HEK293 (cell line): ENCODE measurements at regions not wholly inside any gene's neighbourhood (a gene's known extent, or its start where the extent isn't known, plus 50 kb on each side); places are given as distances from the start of the nearest gene placed in this dataset.

ENCODE experiments used
- CTCF ChIA-PET: fragments of 350-600 bp; formaldehyde crosslinking; extraction: SDS; loops from one replicate; lab custom pipeline; 2021; ENCODE audit warnings: antibody characterized with exemption; lab: Yijun Ruan, JAX
- POLR2A ChIA-PET: fragments of 300-600 bp; formaldehyde crosslinking; extraction: SDS; loops from one replicate; lab custom pipeline; 2020; ENCODE audit warnings: antibody characterized with exemption, inconsistent platforms; lab: Yijun Ruan, JAX
- H3K27ac ChIP-seq: fragments of 200-500 bp; sonication (Bioruptor generic); 2 replicates; pipeline ENCODE4 v1.5.1; 2014; ENCODE audit warnings: low read depth, low read length, control low read depth, inconsistent platforms; ENCODE audit errors: extremely low read depth
- H3K36me3 ChIP-seq, 2 experiments: fragments of 200-500 bp in 1 of 2; sonication (Bioruptor generic) in 1 of 2; 1 replicate in 1 of 2; 2 replicates in 1 of 2; pipeline ENCODE4 v1.5.1; 2014 to 2017; ENCODE audit warnings: inconsistent platforms in 2 of 2, low read length in 2 of 2; ENCODE audit not compliant: control insufficient read depth in 2 of 2, insufficient read depth in 1 of 2
- H3K4me1 ChIP-seq: fragments of 200-500 bp; sonication (Bioruptor generic); 2 replicates; pipeline ENCODE4 v1.5.1; 2014; ENCODE audit warnings: mild to moderate bottlenecking, low read length, inconsistent platforms; ENCODE audit not compliant: control insufficient read depth, insufficient read depth
- H3K4me3 ChIP-seq: 2 replicates; pipeline ENCODE4 v1.5.1; 2011; ENCODE audit warnings: low read depth, mild to moderate bottlenecking, control low read depth, low read length, moderate library complexity
- H3K9me3 ChIP-seq: fragments of 200-500 bp; sonication (Bioruptor generic); 2 replicates; pipeline ENCODE4 v1.5.1; 2014; ENCODE audit warnings: low read depth, low read length, inconsistent platforms; ENCODE audit not compliant: control insufficient read depth, insufficient read depth
- HOXC10 ChIP-seq: sonication (generic); formaldehyde crosslinking; IDR thresholded peaks from 2 replicates; pipeline ENCODE4 v1.8.1; 2023; ENCODE audit warnings: mild to moderate bottlenecking, missing genetic modification reagents
- KLF16 ChIP-seq: fragments of 450-650 bp; formaldehyde crosslinking; IDR thresholded peaks from 2 replicates; pipeline ENCODE4 v1.5.1; 2017; ENCODE audit warnings: missing biosample characterization, missing genetic modification characterization
- MYNN ChIP-seq: fragments of 450-650 bp; formaldehyde crosslinking; IDR thresholded peaks from 2 replicates; pipeline ENCODE4 v1.5.1; 2016; ENCODE audit warnings: missing biosample characterization, missing genetic modification characterization, borderline replicate concordance
- RBAK ChIP-seq: fragments of 450-650 bp; formaldehyde crosslinking; IDR thresholded peaks from 2 replicates; pipeline ENCODE4 v1.5.1; 2016; ENCODE audit warnings: missing biosample characterization, missing genetic modification characterization
- SCRT1 ChIP-seq: fragments of 450-650 bp; formaldehyde crosslinking; IDR thresholded peaks from 2 replicates; pipeline ENCODE4 v1.5.1; 2016; ENCODE audit warnings: missing biosample characterization, missing genetic modification characterization, borderline replicate concordance
- YY2 ChIP-seq: fragments of 450-650 bp; formaldehyde crosslinking; IDR thresholded peaks from 2 replicates; pipeline ENCODE4 v1.5.1; 2016; ENCODE audit warnings: missing biosample characterization, missing genetic modification characterization
- ZEB2 ChIP-seq: fragments of 450-650 bp; formaldehyde crosslinking; IDR thresholded peaks from 2 replicates; pipeline ENCODE4 v1.5.1; 2016; ENCODE audit warnings: missing biosample characterization, missing genetic modification characterization
- ZIC2 ChIP-seq: fragments of 450-650 bp; formaldehyde crosslinking; IDR thresholded peaks from 2 replicates; pipeline ENCODE4 v1.5.1; 2016; ENCODE audit warnings: missing biosample characterization, missing genetic modification characterization
- ZNF146 ChIP-seq: fragments of 450-650 bp; formaldehyde crosslinking; IDR thresholded peaks from 2 replicates; pipeline ENCODE4 v1.5.1; 2016; ENCODE audit warnings: missing biosample characterization, missing genetic modification characterization
- ZNF214 ChIP-seq: fragments of 450-650 bp; formaldehyde crosslinking; IDR thresholded peaks from 2 replicates; pipeline ENCODE4 v1.5.1; 2017; ENCODE audit warnings: missing biosample characterization, mild to moderate bottlenecking, missing genetic modification characterization, borderline replicate concordance
- ZNF341 ChIP-seq: fragments of 450-650 bp; formaldehyde crosslinking; IDR thresholded peaks from 2 replicates; pipeline ENCODE4; 2016; ENCODE audit warnings: low read depth, missing biosample characterization, missing genetic modification characterization
- ZNF501 ChIP-seq: fragments of 450-650 bp; formaldehyde crosslinking; IDR thresholded peaks from 2 replicates; pipeline ENCODE4 v1.5.1; 2016; ENCODE audit warnings: missing biosample characterization, missing genetic modification characterization
- ZNF514 ChIP-seq: fragments of 450-650 bp; formaldehyde crosslinking; IDR thresholded peaks from 2 replicates; pipeline ENCODE4 v1.5.1; 2016; ENCODE audit warnings: missing biosample characterization, missing genetic modification characterization
- ZNF571 ChIP-seq: fragments of 450-650 bp; formaldehyde crosslinking; IDR thresholded peaks from 2 replicates; pipeline ENCODE4 v1.5.0; 2017; ENCODE audit warnings: missing biosample characterization, missing genetic modification characterization
- ZNF658 ChIP-seq: fragments of 450-650 bp; formaldehyde crosslinking; IDR thresholded peaks from 2 replicates; pipeline ENCODE4; 2016; ENCODE audit warnings: missing biosample characterization, missing genetic modification characterization
- ZNF707 ChIP-seq: fragments of 450-650 bp; formaldehyde crosslinking; IDR thresholded peaks from 2 replicates; pipeline ENCODE4 v1.5.1; 2016; ENCODE audit warnings: missing biosample characterization, missing genetic modification characterization
- ZNF791 ChIP-seq: fragments of 450-650 bp; formaldehyde crosslinking; IDR thresholded peaks from 2 replicates; pipeline ENCODE4 v1.5.1; 2016; ENCODE audit warnings: missing biosample characterization, missing genetic modification characterization
- TF ChIP-seq, protein P1 (sequence below): fragments of 450-650 bp; formaldehyde crosslinking; IDR thresholded peaks from 2 replicates; pipeline ENCODE4 v1.5.0; 2017; ENCODE audit warnings: missing biosample characterization, missing genetic modification characterization, borderline replicate concordance
- TF ChIP-seq, protein P2 (sequence below): fragments of 450-650 bp; formaldehyde crosslinking; IDR thresholded peaks from 2 replicates; pipeline ENCODE4 v1.5.1; 2016; ENCODE audit warnings: missing biosample characterization, missing genetic modification characterization, low read depth
- TF ChIP-seq, protein P3 (sequence below): fragments of 450-650 bp; formaldehyde crosslinking; IDR thresholded peaks from 2 replicates; pipeline ENCODE4 v1.5.1; 2017; ENCODE audit warnings: missing biosample characterization, missing genetic modification characterization
- TF ChIP-seq, protein P4 (sequence below): fragments of 450-650 bp; IDR thresholded peaks from 2 replicates; pipeline ENCODE4 v1.5.1; 2018; ENCODE audit warnings: missing biosample characterization, mild to moderate bottlenecking, missing genetic modification characterization
- TF ChIP-seq, protein P5 (sequence below): fragments of 450-650 bp; IDR thresholded peaks from 2 replicates; pipeline ENCODE4 v1.5.1; 2018; ENCODE audit warnings: missing biosample characterization, missing genetic modification characterization
- TF ChIP-seq, protein P6 (sequence below): fragments of 450-650 bp; formaldehyde crosslinking; IDR thresholded peaks from 2 replicates; pipeline ENCODE4 v1.5.1; 2016; ENCODE audit warnings: missing biosample characterization, missing genetic modification characterization

DNA sequence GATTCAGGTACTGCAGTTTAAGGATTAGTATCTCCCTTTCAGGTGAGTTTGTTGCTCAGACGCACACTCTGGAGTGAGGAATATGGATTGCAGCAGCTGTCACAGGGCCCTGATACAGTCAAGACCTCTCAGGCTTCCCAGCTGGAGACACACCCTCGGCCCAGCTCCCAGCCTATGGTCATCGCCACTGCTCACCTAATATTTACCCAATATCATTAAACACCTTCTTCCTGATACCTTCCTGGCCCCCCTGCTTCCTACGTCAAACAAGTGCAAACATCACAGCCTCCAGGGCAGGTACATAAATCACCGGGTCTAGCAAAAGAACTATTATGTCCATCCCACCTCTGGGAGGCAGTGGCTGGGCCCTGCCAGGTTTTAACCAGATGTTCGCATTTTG lies 213.3 kb downstream of the MN1 start:
- Histone ChIP-seq H3K4me1 (no peaks in the 10 kb centered on the region), H3K36me3 (no peaks in the 10 kb centered on the region), H3K4me3 (no peak overlapping the region), H3K9me3 (no peaks in the 10 kb centered on the region), H3K27ac (no peak overlapping the region)
- TF ChIP-seq ZNF501 (tag by site-specific recombination) (no peak), RBAK (tag by site-specific recombination) (no peak), ZNF514 (tag by site-specific recombination) (no peak)
- ChIA-PET CTCF (no interaction called here), POLR2A (no interaction called here)

DNA sequence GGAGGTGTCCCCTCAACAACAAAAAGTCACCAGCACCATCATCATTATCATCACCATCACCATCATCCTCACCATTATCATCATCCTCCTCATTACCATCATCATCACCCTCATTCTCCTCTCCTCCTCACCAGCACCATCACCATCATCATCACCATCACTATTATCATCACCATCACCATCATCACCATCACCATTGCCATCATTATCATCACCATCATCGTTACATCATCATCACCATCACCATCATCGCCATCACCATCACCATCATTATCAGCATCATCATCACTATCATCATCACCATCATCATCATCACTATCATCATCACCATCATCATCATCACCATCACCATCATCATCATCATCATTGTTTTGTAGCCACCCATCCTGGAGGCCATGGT lies 212.6 kb downstream of the MN1 start:
- Histone ChIP-seq H3K9me3 (no peaks in the 10 kb centered on the region), H3K4me1 (no peaks in the 10 kb centered on the region), H3K27ac (no peak overlapping the region), H3K36me3 (no peaks in the 10 kb centered on the region), H3K4me3 (no peak overlapping the region)
- TF ChIP-seq, protein P1, sequence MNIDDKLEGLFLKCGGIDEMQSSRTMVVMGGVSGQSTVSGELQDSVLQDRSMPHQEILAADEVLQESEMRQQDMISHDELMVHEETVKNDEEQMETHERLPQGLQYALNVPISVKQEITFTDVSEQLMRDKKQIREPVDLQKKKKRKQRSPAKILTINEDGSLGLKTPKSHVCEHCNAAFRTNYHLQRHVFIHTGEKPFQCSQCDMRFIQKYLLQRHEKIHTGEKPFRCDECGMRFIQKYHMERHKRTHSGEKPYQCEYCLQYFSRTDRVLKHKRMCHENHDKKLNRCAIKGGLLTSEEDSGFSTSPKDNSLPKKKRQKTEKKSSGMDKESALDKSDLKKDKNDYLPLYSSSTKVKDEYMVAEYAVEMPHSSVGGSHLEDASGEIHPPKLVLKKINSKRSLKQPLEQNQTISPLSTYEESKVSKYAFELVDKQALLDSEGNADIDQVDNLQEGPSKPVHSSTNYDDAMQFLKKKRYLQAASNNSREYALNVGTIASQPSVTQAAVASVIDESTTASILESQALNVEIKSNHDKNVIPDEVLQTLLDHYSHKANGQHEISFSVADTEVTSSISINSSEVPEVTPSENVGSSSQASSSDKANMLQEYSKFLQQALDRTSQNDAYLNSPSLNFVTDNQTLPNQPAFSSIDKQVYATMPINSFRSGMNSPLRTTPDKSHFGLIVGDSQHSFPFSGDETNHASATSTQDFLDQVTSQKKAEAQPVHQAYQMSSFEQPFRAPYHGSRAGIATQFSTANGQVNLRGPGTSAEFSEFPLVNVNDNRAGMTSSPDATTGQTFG (tag by site-specific recombination), result peak; percentile 88; the same call in 1 of the 2 replicates
- TF ChIP-seq, protein P2, sequence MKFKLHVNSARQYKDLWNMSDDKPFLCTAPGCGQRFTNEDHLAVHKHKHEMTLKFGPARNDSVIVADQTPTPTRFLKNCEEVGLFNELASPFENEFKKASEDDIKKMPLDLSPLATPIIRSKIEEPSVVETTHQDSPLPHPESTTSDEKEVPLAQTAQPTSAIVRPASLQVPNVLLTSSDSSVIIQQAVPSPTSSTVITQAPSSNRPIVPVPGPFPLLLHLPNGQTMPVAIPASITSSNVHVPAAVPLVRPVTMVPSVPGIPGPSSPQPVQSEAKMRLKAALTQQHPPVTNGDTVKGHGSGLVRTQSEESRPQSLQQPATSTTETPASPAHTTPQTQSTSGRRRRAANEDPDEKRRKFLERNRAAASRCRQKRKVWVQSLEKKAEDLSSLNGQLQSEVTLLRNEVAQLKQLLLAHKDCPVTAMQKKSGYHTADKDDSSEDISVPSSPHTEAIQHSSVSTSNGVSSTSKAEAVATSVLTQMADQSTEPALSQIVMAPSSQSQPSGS (tag by site-specific recombination), result 0 out of 2 replicates have a peak, but pooled peaks have one; percentile 67
- TF ChIP-seq, protein P3, sequence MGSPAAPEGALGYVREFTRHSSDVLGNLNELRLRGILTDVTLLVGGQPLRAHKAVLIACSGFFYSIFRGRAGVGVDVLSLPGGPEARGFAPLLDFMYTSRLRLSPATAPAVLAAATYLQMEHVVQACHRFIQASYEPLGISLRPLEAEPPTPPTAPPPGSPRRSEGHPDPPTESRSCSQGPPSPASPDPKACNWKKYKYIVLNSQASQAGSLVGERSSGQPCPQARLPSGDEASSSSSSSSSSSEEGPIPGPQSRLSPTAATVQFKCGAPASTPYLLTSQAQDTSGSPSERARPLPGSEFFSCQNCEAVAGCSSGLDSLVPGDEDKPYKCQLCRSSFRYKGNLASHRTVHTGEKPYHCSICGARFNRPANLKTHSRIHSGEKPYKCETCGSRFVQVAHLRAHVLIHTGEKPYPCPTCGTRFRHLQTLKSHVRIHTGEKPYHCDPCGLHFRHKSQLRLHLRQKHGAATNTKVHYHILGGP (tag by site-specific recombination), result no peak
- TF ChIP-seq, protein P4, sequence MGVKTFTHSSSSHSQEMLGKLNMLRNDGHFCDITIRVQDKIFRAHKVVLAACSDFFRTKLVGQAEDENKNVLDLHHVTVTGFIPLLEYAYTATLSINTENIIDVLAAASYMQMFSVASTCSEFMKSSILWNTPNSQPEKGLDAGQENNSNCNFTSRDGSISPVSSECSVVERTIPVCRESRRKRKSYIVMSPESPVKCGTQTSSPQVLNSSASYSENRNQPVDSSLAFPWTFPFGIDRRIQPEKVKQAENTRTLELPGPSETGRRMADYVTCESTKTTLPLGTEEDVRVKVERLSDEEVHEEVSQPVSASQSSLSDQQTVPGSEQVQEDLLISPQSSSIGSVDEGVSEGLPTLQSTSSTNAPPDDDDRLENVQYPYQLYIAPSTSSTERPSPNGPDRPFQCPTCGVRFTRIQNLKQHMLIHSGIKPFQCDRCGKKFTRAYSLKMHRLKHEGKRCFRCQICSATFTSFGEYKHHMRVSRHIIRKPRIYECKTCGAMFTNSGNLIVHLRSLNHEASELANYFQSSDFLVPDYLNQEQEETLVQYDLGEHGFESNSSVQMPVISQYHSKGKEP (tag by site-specific recombination), result no peak
- TF ChIP-seq ZNF791, result 0 out of 2 replicates have a peak, but pooled peaks have one; percentile 14
- TF ChIP-seq, protein P5, sequence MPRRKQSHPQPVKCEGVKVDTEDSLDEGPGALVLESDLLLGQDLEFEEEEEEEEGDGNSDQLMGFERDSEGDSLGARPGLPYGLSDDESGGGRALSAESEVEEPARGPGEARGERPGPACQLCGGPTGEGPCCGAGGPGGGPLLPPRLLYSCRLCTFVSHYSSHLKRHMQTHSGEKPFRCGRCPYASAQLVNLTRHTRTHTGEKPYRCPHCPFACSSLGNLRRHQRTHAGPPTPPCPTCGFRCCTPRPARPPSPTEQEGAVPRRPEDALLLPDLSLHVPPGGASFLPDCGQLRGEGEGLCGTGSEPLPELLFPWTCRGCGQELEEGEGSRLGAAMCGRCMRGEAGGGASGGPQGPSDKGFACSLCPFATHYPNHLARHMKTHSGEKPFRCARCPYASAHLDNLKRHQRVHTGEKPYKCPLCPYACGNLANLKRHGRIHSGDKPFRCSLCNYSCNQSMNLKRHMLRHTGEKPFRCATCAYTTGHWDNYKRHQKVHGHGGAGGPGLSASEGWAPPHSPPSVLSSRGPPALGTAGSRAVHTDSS (tag by site-specific recombination), result peak; percentile 99
- peak; percentile 86; the same call in 1 of the 2 replicates for TF ChIP-seq ZNF658 (tag by site-specific recombination)
- TF ChIP-seq ZNF571 (tag by site-specific recombination), result 0 out of 2 replicates have a peak, but pooled peaks have one; percentile 53
- ChIA-PET POLR2A (no interaction called here), CTCF (no interaction called here)

DNA sequence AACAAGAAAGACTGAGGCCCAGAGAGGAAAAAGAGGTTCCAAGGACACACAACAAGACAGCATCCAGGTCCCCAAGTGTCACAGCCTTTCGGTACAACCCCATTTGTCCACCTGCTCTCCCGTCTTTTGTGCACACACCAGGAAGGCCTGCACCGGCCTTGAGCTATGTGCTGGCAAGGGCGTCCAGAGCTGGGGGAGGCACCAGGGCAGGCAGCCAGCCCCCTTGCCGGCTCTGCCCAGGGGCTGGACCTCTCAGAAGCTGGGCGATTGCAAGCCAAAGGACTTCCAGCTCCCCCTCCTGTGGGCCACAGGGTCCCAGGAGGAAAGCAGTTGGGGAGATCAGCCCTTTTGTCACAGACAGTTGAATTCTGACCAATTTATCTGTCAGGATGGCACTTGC lies 210.5 kb downstream of the MN1 start:
- POLR2A ChIA-PET, result no interaction called here
- no peaks in the 10 kb centered on the region for H3K9me3 ChIP-seq
- CTCF ChIA-PET, result interaction anchor here (0.7 kb wide), 1 partner anchor 89 kb away, joined by 3 read pairs; no protein-coding TSS in a partner anchor
- no peak for TF ChIP-seq SCRT1
- TF ChIP-seq KLF16 (tag by site-specific recombination), result no peak
- TF ChIP-seq HOXC10 (CRISPR knock-in tag), result no peak
- TF ChIP-seq, protein P6, sequence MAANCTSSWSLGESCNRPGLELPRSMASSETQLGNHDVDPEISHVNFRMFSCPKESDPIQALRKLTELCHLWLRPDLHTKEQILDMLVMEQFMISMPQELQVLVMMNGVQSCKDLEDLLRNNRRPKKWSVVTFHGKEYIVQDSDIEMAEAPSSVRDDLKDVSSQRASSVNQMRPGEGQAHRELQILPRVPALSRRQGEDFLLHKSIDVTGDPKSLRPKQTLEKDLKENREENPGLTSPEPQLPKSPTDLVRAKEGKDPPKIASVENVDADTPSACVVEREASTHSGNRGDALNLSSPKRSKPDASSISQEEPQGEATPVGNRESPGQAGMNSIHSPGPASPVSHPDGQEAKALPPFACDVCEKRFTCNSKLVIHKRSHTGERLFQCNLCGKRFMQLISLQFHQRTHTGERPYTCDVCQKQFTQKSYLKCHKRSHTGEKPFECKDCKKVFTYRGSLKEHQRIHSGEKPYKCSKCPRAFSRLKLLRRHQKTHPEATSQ (tag by site-specific recombination), result no peak
- TF ChIP-seq ZNF146 (tag by site-specific recombination), result no peak
- no peak for TF ChIP-seq ZNF341 (tag by site-specific recombination)
- no peak for TF ChIP-seq ZIC2
- no peak for TF ChIP-seq YY2
- no peak for TF ChIP-seq MYNN (tag by site-specific recombination)
- TF ChIP-seq ZNF707, result no peak
- no peak for TF ChIP-seq ZNF214
- no peak for TF ChIP-seq ZEB2 (tag by site-specific recombination)

More for the DNA sequence above, 210.5 kb downstream of the MN1 start:
- H3K36me3 ChIP-seq, result no peaks in the 10 kb centered on the region
- no peaks in the 10 kb centered on the region for H3K4me1 ChIP-seq
- H3K27ac ChIP-seq, result no peak overlapping the region
- no peak overlapping the region for H3K4me3 ChIP-seq
